ENCODE measurements at regions not wholly inside any gene's neighbourhood (a gene's known extent, or its start where the extent isn't known, plus 50 kb on each side); places are given as distances from the start of the nearest gene placed in this dataset.
A peak's percentile ranks its signal among the peaks of the same experiment; 100 is the strongest.

- DNase-seq (ENCODE audit: low read depth) = no peak
Measured at GRCh38 chr6:20024978-20025377, 187.3 kb downstream of the MBOAT1 start.

GRCh38 chr6:20025681-20026080, 186.6 kb downstream of the MBOAT1 start:
- DNase-seq (ENCODE audit: low read depth) = no peak

GRCh38 chr6:20028143-20028542, 184.1 kb downstream of the MBOAT1 start:
- no peak for DNase-seq (ENCODE audit: low read depth)

- DNase-seq (ENCODE audit: low read depth) = no peak
Measured at GRCh38 chr6:20028562-20028961, 183.7 kb downstream of the MBOAT1 start.

- no peak for DNase-seq (ENCODE audit: low read depth)
Measured at GRCh38 chr6:20029979-20030378, 182.3 kb downstream of the MBOAT1 start.

GRCh38 chr6:20031342-20031741, 180.9 kb downstream of the MBOAT1 start:
- no peak for DNase-seq (ENCODE audit: low read depth)

- no peak for DNase-seq (ENCODE audit: low read depth)
Measured at GRCh38 chr6:20033697-20034407, 178.4 kb downstream of the MBOAT1 start.

GRCh38 chr6:20034408-20034769, 177.9 kb downstream of the MBOAT1 start:
- no peak for DNase-seq (ENCODE audit: low read depth)

- no peak for DNase-seq (ENCODE audit: low read depth)
Measured at GRCh38 chr6:20036141-20036677, 176.1 kb downstream of the MBOAT1 start.

GRCh38 chr6:20038410-20039204, 173.7 kb downstream of the MBOAT1 start:
- DNase-seq (ENCODE audit: low read depth) = peak; percentile 42

GRCh38 chr6:20044883-20045282, 167.4 kb downstream of the MBOAT1 start:
- no peak for DNase-seq (ENCODE audit: low read depth)
